ENCODE measurements at regions not wholly inside any gene's neighbourhood (a gene's known extent, or its start where the extent isn't known, plus 50 kb on each side); places are given as distances from the start of the nearest gene placed in this dataset.

DNA sequence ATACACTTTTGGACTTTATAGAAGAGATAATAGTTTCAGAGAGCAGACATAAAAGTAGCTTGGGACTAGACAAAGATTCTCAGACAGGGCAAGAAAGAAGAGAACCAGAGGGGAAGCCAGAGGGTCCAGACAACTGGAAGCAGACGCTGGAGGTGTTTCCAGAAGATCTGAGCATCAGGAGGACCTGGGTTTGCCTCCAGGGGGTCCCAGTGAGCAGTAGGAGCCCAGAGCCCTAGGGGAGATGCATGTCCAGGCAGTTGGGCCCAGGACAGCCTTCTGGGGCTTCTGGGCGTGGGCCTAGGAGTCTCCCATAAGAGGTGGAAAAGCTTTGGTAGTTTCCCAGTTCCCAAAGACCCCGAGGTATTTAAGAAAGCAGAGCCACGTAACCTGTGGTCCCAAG is 251.2 kb upstream of the ID2 start:
- Histone ChIP-seq H3K79me2 (ENCODE audit: insufficient read depth, low read length) (no peaks in the 10 kb centered on the region), H3K4me1 (ENCODE audit: control insufficient read depth in 1 of 2, insufficient read depth in 2 of 2, low read length in 2 of 2) (peaks cover 0 to 9% of the 10 kb centered on the region in 2 experiments; a peak in 1 of 4 replicates), H3K9me3 (ENCODE audit: control insufficient read depth in 1 of 2, insufficient read depth in 1 of 2, low read depth in 1 of 2, low read length in 2 of 2) (no peaks in the 10 kb centered on the region), H3K27me3 (ENCODE audit: insufficient read depth, low read length) (no peaks in the 10 kb centered on the region), H3K4me2 (ENCODE audit: low read length) (no peak overlapping the region), H3K27ac (ENCODE audit: low read depth, low read length) (no peak overlapping the region), H3K9me2 (ENCODE audit: insufficient read depth) (no peaks in the 10 kb centered on the region), H2AFZ (ENCODE audit: low read depth, low read length, poor library complexity, severe bottlenecking) (no peak overlapping the region), H3K36me3 (ENCODE audit: control insufficient read depth in 1 of 2, insufficient read depth in 2 of 2, low read length in 2 of 2) (no peaks in the 10 kb centered on the region), H3K9ac (ENCODE audit: low read length) (no peak overlapping the region), H4K20me1 (ENCODE audit: insufficient read depth) (no peaks in the 10 kb centered on the region), H3K4me3 (replicated peaks in 1 of 2; ENCODE audit: low read depth in 1 of 2, low read length in 2 of 2) (no peak overlapping the region)
- ChIA-PET CTCF (no interaction called here), POLR2A (no interaction called here), RAD21 (ENCODE audit: low non-redundant PET in 1 of 2, low total read pairs in 2 of 2, uncharacterized antibody in 2 of 2, unreplicated experiment in 2 of 2) (no interaction called here)
- TF ChIP-seq SIN3A (IDR thresholded peaks at IDR 0.05; ENCODE audit: low read depth), result no peak
- TF ChIP-seq ZFX (IDR thresholded peaks at IDR 0.05), result no peak
- TF ChIP-seq YY1 (IDR thresholded peaks at IDR 0.05; ENCODE audit: extremely low read depth, insufficient replicate concordance, low read depth, low read length), result no peak
- TF ChIP-seq ELF1 (IDR thresholded peaks at IDR 0.05; ENCODE audit: borderline replicate concordance, low read depth), result no peak
- no peak for TF ChIP-seq ZNF274 (IDR thresholded peaks at IDR 0.05; ENCODE audit: low read depth, low read length)
- no peak for TF ChIP-seq TCF7L2 (IDR thresholded peaks at IDR 0.05; ENCODE audit: borderline replicate concordance, extremely low read depth, insufficient read depth, insufficient read length)
- TF ChIP-seq RAD21 (IDR thresholded peaks at IDR 0.05; ENCODE audit: low read depth), result 0 out of 2 replicates have a peak, but pooled peaks have one; percentile 12
- TF ChIP-seq, protein P1, sequence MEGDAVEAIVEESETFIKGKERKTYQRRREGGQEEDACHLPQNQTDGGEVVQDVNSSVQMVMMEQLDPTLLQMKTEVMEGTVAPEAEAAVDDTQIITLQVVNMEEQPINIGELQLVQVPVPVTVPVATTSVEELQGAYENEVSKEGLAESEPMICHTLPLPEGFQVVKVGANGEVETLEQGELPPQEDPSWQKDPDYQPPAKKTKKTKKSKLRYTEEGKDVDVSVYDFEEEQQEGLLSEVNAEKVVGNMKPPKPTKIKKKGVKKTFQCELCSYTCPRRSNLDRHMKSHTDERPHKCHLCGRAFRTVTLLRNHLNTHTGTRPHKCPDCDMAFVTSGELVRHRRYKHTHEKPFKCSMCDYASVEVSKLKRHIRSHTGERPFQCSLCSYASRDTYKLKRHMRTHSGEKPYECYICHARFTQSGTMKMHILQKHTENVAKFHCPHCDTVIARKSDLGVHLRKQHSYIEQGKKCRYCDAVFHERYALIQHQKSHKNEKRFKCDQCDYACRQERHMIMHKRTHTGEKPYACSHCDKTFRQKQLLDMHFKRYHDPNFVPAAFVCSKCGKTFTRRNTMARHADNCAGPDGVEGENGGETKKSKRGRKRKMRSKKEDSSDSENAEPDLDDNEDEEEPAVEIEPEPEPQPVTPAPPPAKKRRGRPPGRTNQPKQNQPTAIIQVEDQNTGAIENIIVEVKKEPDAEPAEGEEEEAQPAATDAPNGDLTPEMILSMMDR (IDR thresholded peaks at IDR 0.05 in 2 of 3, conservative IDR thresholded peaks at IDR 0.05 in 1 of 3; ENCODE audit: borderline replicate concordance in 1 of 3, insufficient read depth in 1 of 3, low read depth in 2 of 3, low read length in 2 of 3), result peak in 2 of 3 experiments; percentile 22 to 24; a peak in 1 of 6 replicates
- peak; percentile 65 for ATAC-seq
- intact Hi-C loops (cut with micrococcal nuclease), result no loop called here
- no TSS peak for BruUV-seq (replicated peaks)
- DNase-seq (ENCODE audit: low read depth, low spot score), result no peak
